PC-3 (cell line): ENCODE measurements at regions not wholly inside any gene's neighbourhood (a gene's known extent, or its start where the extent isn't known, plus 50 kb on each side); places are given as distances from the start of the nearest gene placed in this dataset.

Experiments
- ATAC-seq: fragments of 200-7000 bp; cut with Tn5 transposase; 2 replicates; pipeline ENCODE4 v1.9.1; 2020; ENCODE audit warnings: mild to moderate bottlenecking, moderate library complexity
- BruUV-seq: library from RNA; stranded (reverse); fragments of 400-500 nt; replicated peaks from 2 replicates; lab custom pipeline; 2021; lab: Mats Ljungman, UMichigan
- CTCF ChIA-PET: fragments of 300-600 bp; sonication (Branson Sonifier 250); formaldehyde crosslinking; loops from one replicate; lab custom pipeline; 2022; ENCODE audit warnings: antibody characterized with exemption; lab: Charles Lee
- POLR2A ChIA-PET: fragments of 300-600 bp; sonication (Branson Sonifier 250); formaldehyde crosslinking; loops from one replicate; lab custom pipeline; 2022; ENCODE audit warnings: antibody characterized with exemption; ENCODE audit not compliant: unreplicated experiment; lab: Charles Lee
- DNase-seq: peaks from one replicate; pipeline ENCODE4 v3.0.0-alpha.2; 2015
- H2AFZ ChIP-seq: fragments of 300-600 bp; sonication (generic); 2 replicates; pipeline ENCODE4 v1.6.0; 2016; ENCODE audit warnings: antibody characterized with exemption, low read length
- H3F3A ChIP-seq: fragments of 300-600 bp; sonication (generic); one replicate; pipeline ENCODE4 v1.6.0; 2017; ENCODE audit warnings: antibody characterized with exemption, low read length, control low read depth, mild to moderate bottlenecking; ENCODE audit not compliant: unreplicated experiment
- H3K27ac ChIP-seq: fragments of 300-600 bp; sonication (generic); 2 replicates; pipeline ENCODE4 v1.5.1; 2016; ENCODE audit warnings: mild to moderate bottlenecking, low read length
- H3K27me3 ChIP-seq: fragments of 300-600 bp; sonication (generic); 2 replicates; pipeline ENCODE4 v1.6.1; 2016; ENCODE audit warnings: low read length, mixed read lengths
- H3K36me3 ChIP-seq: fragments of 300-600 bp; sonication (generic); 2 replicates; pipeline ENCODE4 v1.6.1; 2016; ENCODE audit warnings: low read depth, mixed run types, low read length, mixed read lengths
- H3K4me1 ChIP-seq: fragments of 300-600 bp; sonication (generic); 2 replicates; pipeline ENCODE4 v1.5.1; 2016; ENCODE audit warnings: low read length; ENCODE audit not compliant: insufficient read depth
- H3K4me2 ChIP-seq: fragments of 300-600 bp; sonication (generic); 2 replicates; pipeline ENCODE4 v1.6.0; 2016; ENCODE audit warnings: low read length
- H3K4me3 ChIP-seq: fragments of 300-600 bp; sonication (generic); 2 replicates; pipeline ENCODE4 v1.5.1; 2016; ENCODE audit warnings: mild to moderate bottlenecking, low read length, mixed read lengths
- H3K79me2 ChIP-seq: fragments of 300-600 bp; sonication (generic); 2 replicates; pipeline ENCODE4 v1.6.1; 2017; ENCODE audit warnings: low read length, mixed read lengths
- H3K9ac ChIP-seq: fragments of 300-600 bp; sonication (generic); 2 replicates; pipeline ENCODE4 v1.6.0; 2016; ENCODE audit warnings: mild to moderate bottlenecking, low read length
- H3K9me2 ChIP-seq: fragments of 300-600 bp; sonication (generic); replicated peaks from 2 replicates; pipeline ENCODE4 v1.6.1; 2016; ENCODE audit warnings: mixed run types, low read length, mixed read lengths
- H3K9me3 ChIP-seq: fragments of 300-600 bp; sonication (generic); 2 replicates; pipeline ENCODE4 v1.6.1; 2016; ENCODE audit warnings: low read length, mixed read lengths
- H4K20me1 ChIP-seq: fragments of 300-600 bp; sonication (generic); 2 replicates; pipeline ENCODE4 v1.6.1; 2016; ENCODE audit warnings: low read length, mixed read lengths
- CTCF ChIP-seq: fragments of 300-600 bp; sonication (generic); conservative IDR thresholded peaks from 2 replicates; pipeline ENCODE4 v1.5.1; 2017; ENCODE audit warnings: antibody characterized with exemption, low read depth, mild to moderate bottlenecking, low read length
- EZH2 ChIP-seq: fragments of 300-600 bp; sonication (generic); IDR thresholded peaks from one replicate; pipeline ENCODE4 v1.6.1; 2017; ENCODE audit warnings: antibody characterized with exemption, mild to moderate bottlenecking, low read length; ENCODE audit not compliant: unreplicated experiment
- EZH2phosphoT487 ChIP-seq: fragments of 300-600 bp; sonication (generic); IDR thresholded peaks from 2 replicates; pipeline ENCODE4 v1.6.1; 2018; ENCODE audit warnings: mild to moderate bottlenecking, antibody characterized with exemption, low read length, borderline replicate concordance
- intact Hi-C: fragments of 100-400 bp; cut with micrococcal nuclease; formaldehyde crosslinking; loops from 2 replicates; pipeline ENCODE4 v1.9.0; 2023

DNA sequence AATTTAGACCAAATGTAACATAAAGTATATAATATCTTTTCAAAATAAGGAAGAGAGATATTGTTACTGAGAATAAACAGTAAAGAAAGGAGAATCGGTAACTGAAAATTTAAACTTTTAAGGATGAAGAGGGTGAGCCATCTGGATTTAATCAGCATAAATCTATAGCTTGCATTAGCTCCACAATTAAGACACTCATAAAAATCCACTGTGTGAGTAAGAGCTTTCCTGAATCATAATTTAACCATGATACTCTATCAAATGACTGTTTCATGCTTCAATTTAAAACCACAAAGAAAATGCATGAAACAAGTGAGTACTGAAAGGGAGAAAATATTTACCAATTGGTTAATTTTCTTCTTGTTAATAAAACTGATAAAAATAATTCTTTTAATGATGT is 951.5 kb upstream of the SLIT2 start:
- no peak overlapping the region for H3K4me2 ChIP-seq
- H3K9ac ChIP-seq: no peak overlapping the region
- H3K9me3 ChIP-seq: no peaks in the 10 kb centered on the region
- H3K27ac ChIP-seq: no peak overlapping the region
- CTCF ChIA-PET: interaction anchor here (0.7 kb wide), 1 partner anchor 947 kb away, joined by 3 read pairs; no protein-coding TSS in a partner anchor
- H3K4me1 ChIP-seq: peaks cover 16% of the 10 kb centered on the region
- ATAC-seq: no peak
- no peaks in the 10 kb centered on the region for H3K36me3 ChIP-seq
- no peaks in the 10 kb centered on the region for H3K27me3 ChIP-seq
- TF ChIP-seq CTCF (no peak), EZH2 (no peak), EZH2phosphoT487 (no peak)
- no peaks in the 10 kb centered on the region for H3K79me2 ChIP-seq
- H4K20me1 ChIP-seq: no peaks in the 10 kb centered on the region
- no peaks in the 10 kb centered on the region for H3F3A ChIP-seq
- H2AFZ ChIP-seq: no peak overlapping the region
- BruUV-seq: no TSS peak
- no peak overlapping the region for H3K4me3 ChIP-seq
- intact Hi-C loops: loop anchor here (5.0 kb wide), 2 partner anchors 73 to 613 kb away; no protein-coding TSS in a partner anchor
- POLR2A ChIA-PET: interaction anchor here (0.5 kb wide), 1 partner anchor 447 kb away, joined by 4 read pairs; no protein-coding TSS in a partner anchor
- H3K9me2 ChIP-seq: no peaks in the 10 kb centered on the region
- peak; percentile 16 for DNase-seq

GRCh38 chr4:19298998-19299397 is 952.7 kb upstream of the SLIT2 start:
- Histone ChIP-seq H3K4me3 (no peak overlapping the region), H2AFZ (no peak overlapping the region), H3K4me2 (no peak overlapping the region), H3K9ac (no peak overlapping the region), H3F3A (no peaks in the 10 kb centered on the region), H3K9me3 (no peaks in the 10 kb centered on the region), H3K36me3 (no peaks in the 10 kb centered on the region), H3K79me2 (no peaks in the 10 kb centered on the region), H4K20me1 (no peaks in the 10 kb centered on the region), H3K27me3 (no peaks in the 10 kb centered on the region), H3K27ac (no peak overlapping the region), H3K9me2 (no peaks in the 10 kb centered on the region), H3K4me1 (peaks cover 5% of the 10 kb centered on the region)
- DNase-seq: no peak
- no peak for TF ChIP-seq EZH2
- TF ChIP-seq EZH2phosphoT487: no peak
- ChIA-PET CTCF (no interaction called here), POLR2A (interaction anchor here (0.7 kb wide), 1 partner anchor 580 kb away, joined by 4 read pairs; no protein-coding TSS in a partner anchor)
- intact Hi-C loops: no loop called here
- no TSS peak for BruUV-seq
- ATAC-seq: no peak

DNA sequence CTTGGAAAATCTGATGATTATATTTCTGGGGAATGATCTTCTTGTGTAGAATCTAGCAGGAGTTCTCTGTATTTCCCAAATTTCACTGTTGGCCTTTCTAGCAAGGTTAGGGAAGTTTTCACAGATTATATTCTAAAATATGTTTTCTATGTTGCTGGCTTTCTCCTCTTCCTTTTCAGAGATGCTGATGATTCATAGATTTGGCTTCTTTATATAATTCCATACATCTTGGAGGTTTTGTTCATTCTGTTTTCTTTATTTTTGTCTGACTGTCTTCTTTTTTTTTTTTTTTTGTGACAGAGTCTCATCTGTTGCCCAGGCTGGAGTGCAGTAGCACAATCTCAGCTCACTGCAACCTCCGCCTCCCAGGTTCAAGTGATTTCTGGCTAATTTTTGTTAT is 957.9 kb upstream of the SLIT2 start:
- H3K36me3 ChIP-seq: no peaks in the 10 kb centered on the region
- H3F3A ChIP-seq: no peaks in the 10 kb centered on the region
- H3K9ac ChIP-seq: no peak overlapping the region
- H3K27me3 ChIP-seq: no peaks in the 10 kb centered on the region
- POLR2A ChIA-PET: no interaction called here
- no peaks in the 10 kb centered on the region for H3K9me2 ChIP-seq
- H3K79me2 ChIP-seq: no peaks in the 10 kb centered on the region
- 0 out of 2 replicates have a peak, but pooled peaks cover 8% of the 10 kb centered on the region for H3K9me3 ChIP-seq
- H3K4me1 ChIP-seq: no peaks in the 10 kb centered on the region
- H3K4me2 ChIP-seq: no peak overlapping the region
- CTCF ChIA-PET: no interaction called here
- no peak overlapping the region for H2AFZ ChIP-seq
- no TSS peak for BruUV-seq
- no peak overlapping the region for H3K4me3 ChIP-seq
- ATAC-seq (no peak), DNase-seq (no peak)
- TF ChIP-seq CTCF (no peak), EZH2phosphoT487 (no peak)
- H4K20me1 ChIP-seq: no peaks in the 10 kb centered on the region
- no peak overlapping the region for H3K27ac ChIP-seq
- intact Hi-C loops: no loop called here
